HL-60/S4 treated with retinoic acid at 250 ng/mL for 4 days and 3 days (cell line): ENCODE measurements at regions not wholly inside any gene's neighbourhood (a gene's known extent, or its start where the extent isn't known, plus 50 kb on each side); places are given as distances from the start of the nearest gene placed in this dataset.

Experiments
- in situ Hi-C: fragments of 300-500 bp; cut with MboI; formaldehyde crosslinking; loops from 2 replicates; pipeline ENCODE4 v1.7.0; 2022; ENCODE audit warnings: low sequenced_read_pairs

DNA sequence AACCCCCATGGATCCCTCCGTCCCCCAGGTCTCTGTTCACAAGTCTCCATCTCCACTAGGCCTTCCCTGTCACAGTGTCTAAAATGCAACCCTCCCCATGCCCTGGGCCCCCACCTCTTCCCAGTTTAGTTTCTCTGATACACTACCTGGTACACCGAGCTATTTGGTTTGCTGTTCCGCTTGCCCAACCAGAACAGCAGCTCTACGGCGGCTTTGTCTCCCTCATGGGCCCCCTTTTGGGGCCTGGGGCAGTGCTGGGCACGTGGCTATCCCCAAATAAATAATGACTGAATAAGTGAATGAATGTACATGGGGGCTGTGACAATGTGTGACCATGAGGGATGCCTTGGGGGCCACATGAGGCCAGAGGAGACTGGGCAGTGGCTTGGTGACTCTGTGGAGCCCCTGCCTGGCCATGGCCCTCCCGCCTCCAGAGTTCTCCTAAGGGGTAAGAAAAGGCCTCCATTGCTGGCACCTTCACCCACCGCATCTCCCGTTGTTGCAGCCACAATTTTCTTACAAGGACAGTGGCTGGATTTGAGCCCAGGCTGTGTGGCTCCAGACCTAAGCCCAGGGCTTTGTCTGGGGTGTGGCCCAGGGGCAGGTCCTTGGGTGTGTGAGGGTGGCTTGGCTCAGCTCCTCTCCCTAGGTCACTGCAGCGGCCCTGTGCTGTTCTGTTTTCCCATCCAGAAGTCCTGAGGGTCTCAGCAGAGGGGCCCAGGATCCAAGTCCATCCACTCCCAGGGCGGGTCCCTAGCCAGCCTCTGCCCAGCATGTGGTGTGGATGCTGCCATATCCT lies 408.5 kb upstream of the SULF2 start:
- in situ Hi-C loops: no loop called here

DNA sequence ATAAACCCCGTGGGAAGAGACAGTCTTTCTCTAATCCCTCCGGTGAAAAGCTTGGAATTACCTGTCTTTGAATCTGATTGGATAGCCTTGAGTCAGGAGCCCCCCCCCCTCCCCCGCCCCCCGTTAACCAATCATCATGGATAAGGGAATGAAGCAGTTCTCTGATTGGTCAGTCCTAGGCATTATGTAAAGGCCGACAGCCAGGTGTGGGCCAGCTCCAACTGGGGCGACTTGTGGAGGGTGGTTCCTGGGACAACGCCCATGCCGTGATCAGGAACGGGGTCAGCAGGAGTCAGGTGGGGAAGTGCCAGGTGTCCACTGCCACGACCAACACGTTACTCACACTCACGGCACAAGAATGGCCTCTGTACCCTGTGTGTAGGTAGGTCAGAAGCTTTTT lies 406.8 kb upstream of the SULF2 start:
- in situ Hi-C loops: no loop called here

DNA sequence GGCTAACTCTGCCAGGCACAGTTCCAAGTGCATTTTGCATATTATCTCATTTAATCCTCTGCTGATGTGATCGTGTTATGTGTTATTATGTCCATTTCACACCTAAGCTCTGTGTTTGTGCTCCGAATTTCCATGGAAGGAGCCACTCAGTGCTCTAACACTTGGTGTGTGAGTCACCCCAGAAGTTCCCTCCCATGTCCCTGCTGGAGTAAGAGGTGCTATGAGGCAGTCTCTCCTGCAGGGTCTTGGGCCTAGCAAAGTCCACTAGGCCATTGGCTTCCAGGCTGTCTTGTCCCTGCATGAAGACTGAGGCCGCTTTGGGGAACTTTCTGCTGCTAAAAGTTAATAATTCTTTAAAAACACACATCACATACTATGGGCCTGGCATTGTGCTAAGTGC lies 405.9 kb upstream of the SULF2 start:
- in situ Hi-C loops: no loop called here

DNA sequence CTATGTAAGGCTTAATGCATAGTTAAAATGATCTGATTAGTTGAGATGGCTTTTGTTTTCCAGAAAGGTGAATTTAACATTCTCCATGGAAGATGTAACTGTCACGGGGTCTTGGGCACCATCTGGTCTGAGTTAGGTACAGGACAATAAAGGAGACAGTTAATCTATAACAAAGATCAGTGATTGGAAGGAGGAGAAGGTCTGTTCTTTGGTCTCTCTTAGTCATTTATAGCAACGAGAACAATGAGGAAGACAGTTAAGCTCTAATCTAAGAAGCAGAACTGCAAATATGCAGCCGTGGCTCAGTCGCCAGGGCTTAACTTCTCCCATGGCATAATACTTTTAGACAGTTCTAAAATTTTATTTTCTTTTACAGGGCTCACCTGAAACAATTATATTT lies 405.5 kb upstream of the SULF2 start:
- in situ Hi-C loops: no loop called here

DNA sequence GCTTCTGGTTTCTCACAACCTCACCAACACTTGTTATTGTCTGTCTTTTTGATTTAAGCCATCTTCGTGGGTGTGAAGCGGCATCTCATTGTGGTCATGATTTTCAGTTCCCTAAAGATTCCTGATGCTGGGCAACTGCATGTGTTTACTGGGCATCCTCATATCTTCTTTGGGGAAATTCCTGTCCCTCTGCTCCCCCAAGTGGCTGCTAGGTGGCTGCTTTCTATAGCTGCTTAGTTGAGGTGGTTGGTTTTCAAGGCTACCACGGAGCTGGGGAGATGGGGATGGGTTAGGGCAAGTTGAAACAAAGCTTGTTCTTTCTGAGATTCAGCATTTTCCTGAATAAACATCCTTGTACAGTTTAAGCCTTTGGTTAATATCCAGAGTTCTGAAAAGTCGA lies 403.9 kb upstream of the SULF2 start:
- in situ Hi-C loops: no loop called here

DNA sequence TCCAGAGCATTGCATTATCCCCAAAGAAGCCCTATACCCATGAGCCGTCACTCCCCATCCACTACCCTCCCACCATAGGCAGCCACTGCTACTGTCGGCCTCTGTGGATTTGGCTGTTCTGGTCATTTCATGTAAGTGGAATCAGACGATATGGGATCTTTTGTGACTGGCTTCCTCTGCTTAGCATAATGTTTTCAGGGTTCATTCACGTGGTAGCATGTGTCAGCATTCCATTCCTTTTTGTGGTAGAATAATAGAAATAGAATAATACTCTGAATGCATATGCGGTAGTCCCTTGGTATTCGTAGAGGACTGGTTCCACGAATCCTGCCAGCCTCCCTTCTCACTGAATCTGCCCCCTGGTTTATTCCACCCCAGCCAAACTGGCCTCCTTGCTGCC lies 402.6 kb upstream of the SULF2 start:
- in situ Hi-C loops: no loop called here

DNA sequence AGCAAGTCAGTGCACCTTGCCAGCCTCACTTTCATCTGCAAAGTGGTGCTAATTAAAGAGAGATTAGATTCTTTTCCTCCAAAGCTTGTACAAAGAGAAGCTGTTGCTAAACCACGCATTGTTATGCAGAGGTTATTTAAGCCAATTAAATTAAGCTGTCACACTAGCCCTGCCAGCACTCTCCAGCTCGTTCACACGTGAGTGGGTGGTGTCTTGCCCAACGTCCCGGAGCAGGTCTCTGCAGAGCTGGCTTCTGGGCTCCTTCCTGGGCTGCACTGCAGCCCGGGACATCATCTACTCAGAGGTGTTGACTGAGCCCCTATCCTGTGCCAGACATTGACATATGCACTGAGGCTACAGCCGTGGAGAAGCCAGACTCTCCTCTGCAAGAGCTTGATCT lies 401.6 kb upstream of the SULF2 start:
- in situ Hi-C loops: no loop called here

DNA sequence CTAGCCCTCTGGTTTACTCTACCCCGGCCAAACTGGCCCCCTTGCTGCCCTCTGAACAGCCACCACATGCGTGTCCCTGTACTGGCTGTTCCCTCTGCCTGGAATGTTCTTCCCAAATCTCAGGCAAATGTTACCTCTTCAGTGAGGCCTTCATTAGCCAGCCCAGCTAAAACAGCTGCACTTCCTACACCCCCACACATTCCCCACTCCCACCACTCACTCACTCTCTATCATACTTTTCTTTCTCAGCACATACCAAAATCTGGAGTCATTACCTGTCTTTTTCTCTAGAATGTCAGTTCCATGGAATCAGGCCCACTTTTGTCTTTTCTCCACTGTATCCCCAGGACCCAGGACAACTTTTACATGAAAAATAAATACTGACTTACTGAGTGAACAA lies 401.2 kb upstream of the SULF2 start:
- in situ Hi-C loops: no loop called here

DNA sequence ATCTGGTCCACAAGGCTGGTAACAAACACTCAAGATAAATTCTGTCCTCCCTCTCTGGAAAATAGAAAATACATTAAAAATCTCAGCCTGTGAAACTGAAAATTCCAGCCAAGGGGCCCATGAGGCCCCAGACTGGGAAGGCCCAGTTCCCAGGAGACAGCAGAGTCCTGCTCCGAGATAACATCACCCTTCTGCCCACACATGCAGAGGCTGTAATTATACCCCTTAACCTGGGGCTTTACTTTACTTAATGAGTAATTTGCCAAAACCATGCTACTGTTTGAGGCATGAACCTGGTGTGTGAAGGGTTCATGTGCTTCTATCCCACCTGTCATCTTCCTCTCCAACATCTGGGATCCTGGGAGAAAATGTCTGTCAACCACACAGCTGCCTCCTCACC lies 398.9 kb upstream of the SULF2 start:
- in situ Hi-C loops: no loop called here

DNA sequence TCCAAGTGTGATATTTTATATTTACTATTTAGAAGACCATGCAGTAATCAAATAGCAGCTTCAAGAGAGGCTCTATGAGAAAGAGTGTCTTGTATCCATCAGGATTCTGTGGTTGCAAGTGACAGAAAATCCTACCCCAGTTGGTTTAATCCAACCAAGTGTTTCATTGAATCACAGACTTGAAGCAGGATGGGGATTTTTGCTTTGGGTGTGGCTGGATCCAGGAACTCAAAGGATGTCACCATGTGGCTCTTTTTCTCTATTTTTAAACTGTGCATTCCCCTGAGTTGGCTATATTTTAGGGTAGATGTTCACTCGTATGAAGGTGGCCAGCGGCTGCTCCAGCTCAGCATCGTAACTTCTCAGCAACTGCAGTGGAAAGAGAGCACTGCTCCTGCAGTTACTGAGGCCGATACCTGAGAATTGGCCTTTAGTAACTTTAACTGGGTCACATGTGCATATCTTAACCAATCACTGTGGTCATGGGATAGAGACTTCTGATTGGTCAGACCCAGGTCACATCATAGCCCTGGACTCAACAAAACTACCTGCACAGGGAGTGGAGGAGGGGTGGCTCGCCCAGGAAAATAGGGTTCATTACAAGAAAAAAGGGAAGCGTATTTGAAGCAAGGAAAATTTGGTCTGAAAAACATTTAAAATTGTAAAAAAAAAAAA lies 396.1 kb upstream of the SULF2 start:
- in situ Hi-C loops: no loop called here

DNA sequence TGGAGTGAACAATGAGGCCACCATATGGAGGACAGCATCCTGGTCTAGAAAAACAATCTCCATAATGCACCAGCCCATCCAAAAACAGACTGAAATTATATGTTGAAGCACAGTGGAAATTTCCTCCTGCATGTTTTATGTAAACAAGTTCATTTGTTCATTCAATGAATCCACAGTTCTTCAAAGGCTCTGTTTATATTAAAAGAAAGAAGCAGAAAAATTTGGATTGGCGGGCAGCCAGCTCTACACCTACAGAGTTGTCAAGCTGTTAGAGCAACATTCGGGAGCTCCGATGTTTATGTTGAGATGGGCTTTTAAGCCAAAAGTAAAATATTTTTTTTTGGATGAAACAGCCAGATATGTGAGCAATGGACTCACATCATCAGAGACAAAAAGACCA lies 395.3 kb upstream of the SULF2 start:
- in situ Hi-C loops: no loop called here

DNA sequence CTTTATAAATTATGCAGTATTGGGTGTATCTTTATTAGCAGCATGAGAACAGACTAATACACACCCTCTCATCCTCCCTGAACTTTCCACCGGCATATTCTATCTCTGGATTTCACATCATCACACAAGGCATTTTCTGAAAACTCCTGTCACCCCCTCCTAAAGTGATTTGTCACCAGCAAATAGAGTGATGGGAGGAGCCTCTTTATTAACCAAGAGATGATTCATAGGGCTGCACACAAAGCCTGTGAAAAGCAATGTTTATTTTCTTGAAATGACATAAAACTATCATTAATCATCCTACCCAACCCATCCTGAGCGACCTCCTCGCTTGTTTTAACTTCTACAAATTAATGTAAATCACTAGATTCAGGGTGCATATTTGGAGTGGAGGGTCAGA lies 394.7 kb upstream of the SULF2 start:
- in situ Hi-C loops: no loop called here

DNA sequence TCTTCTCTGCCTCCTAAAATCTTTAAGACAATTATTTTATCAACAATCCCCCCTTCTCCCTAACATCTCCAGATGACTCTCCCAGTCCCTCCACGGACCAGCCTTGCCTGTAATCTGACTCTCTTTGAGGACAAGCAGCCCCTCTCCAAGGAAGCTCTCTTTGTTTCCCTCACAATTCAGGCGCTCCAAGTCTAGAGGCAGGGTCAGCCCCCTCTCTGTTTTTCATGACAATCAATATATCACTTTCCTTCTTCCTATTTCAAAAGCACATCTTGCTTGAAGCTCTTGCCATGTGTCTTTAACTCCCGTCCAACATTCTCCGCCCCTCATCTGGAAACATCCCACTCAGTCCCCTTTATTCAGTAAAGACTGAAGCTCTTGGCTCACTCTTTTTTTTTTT lies 393.4 kb upstream of the SULF2 start:
- in situ Hi-C loops: no loop called here

DNA sequence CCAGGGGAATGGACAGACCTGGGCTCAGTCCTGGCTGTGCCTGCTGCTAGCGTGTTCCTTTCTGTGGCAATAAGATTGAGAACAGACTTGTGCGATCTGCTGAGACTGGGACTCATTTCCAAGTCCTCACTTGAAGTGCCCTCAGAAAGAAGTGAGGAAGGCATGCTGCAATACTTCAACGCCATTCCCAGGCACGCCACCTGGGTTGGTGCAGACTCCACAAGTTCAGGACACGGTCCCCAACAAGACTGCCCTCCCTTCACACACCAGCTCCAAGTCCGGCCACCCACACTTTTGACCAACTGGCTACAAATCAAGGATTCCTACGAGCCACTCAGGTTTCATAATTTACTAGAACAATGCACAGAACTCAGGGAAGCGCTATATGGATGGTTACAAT lies 391.8 kb upstream of the SULF2 start:
- in situ Hi-C loops: no loop called here

DNA sequence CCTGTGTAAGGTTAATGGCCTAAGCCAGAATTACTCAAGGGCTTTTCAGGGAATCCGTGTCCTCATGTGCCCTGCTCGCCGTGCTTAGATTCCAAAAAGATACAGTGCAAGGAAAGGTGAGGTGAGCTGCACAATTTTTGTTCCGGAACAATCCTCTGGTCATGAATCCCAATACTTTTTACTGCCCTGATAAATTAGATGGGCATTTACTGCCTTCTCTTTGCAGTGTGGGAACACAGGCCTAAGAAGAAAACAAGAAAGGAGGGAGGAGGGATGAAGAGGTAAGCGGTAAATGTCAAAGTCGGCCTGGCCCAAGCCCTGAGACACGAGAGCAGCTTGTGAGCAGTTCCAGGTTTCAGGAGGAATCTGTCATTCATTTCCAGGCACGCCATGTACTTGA lies 390.9 kb upstream of the SULF2 start:
- in situ Hi-C loops: no loop called here

DNA sequence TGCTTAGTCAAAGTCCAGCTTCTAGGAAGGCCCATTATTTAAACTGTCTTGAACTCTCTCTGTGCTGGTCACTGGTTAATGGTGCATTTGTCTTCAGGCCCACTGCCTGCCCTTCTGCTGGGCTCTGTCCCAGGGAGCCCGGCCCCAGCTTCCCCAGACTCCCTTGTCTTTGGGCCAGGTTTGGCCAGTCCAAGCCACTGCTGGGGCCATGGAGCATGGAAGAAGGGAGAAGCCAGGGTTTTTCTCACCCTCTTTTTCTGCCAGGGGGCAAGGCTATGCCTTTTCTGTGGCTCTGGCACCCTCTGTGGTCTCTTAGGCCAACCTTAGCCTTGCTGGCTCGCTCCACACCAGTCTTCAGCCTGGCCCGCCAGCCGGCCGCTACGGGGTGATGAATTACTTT lies 390.0 kb upstream of the SULF2 start:
- in situ Hi-C loops: no loop called here

DNA sequence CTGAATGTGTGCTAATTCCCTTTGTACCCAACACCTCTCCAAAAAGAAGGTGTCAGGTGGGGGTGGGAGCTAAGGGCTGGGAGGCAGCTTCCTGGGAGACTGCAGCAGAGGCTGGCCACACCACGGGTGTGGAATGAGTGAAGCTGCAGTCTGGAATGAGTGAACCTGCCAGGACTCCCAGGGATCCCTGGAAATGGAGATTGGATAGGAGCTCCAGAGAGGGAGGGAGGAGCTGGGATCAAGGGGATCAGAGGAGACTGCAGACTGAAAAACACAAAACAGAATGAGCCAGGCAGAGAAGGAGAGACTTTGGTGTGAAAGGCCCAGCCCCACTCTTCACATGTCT lies 387.0 kb upstream of the SULF2 start:
- in situ Hi-C loops: no loop called here

DNA sequence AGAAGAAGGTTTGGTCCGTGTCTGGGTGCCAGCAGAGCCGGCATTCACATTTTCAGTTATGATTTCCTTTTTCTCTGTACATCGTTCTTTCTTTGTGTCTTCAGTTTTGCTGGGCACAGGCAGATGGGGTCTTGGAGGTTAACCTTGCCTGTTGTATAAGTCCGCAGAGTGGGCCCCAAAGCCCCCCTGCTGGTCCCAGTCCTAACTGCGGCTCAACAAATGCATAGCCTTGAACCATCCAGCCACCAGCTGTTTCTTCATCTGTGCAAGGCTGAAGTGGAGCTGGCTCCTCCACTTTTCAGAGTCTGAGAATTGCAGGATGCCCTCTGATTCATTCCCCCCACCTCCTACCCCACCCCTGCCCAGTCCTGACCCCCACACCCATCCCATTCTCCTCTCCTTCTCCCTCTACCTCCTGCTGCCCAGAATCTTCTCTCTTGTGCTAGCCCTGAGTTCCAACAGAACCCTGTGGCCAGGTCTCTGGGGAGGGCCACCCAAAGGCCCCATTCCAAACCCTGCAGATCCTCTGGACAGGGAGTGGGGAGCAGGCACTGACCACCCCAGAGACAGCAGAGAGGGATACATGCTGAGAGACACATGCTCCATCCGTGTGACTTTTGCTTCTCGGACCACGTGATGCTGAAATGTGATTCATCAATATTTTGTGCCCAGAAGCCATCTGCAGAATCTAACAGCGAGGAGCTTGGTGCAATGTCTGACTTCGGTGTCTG lies 386.5 kb upstream of the SULF2 start:
- in situ Hi-C loops: no loop called here

DNA sequence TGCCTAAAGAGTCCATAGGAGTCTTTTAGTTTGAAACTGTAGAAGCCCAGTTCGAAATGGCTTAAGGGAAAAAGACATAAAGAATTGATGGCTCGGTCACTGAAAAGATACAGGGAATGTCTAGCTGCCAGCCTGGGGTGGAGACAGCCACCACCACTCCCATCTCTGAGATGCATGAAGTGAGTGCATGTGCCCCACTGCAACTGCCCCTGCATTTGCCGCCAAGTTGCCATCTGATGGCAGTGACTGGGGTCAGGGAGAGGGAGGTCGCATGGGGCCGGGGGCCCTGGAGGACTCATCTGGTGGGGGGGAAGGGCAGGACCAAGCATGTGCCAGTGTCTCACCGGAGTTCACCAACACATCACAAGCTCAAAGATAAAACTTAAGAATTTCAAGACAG lies 385.8 kb upstream of the SULF2 start:
- in situ Hi-C loops: no loop called here

DNA sequence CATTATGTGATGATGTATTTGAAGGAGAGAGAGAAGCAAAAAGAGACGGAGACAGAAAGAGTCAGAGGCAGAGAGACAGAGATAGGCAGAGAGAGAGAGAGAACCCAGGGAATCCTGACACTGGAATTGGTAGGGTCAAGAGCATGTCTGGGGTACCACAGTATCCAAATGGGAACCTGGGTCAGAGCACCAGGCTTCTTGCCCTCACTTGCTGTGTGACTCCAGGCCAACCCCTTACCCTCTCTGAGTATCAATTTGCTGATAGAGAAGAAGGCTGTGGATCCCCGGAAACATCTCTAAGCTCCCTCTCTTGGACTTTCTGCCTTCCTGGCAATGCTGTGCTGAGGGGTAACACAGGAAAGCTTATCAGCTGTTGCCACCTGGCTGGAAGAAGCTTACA lies 385.3 kb upstream of the SULF2 start:
- in situ Hi-C loops: no loop called here

DNA sequence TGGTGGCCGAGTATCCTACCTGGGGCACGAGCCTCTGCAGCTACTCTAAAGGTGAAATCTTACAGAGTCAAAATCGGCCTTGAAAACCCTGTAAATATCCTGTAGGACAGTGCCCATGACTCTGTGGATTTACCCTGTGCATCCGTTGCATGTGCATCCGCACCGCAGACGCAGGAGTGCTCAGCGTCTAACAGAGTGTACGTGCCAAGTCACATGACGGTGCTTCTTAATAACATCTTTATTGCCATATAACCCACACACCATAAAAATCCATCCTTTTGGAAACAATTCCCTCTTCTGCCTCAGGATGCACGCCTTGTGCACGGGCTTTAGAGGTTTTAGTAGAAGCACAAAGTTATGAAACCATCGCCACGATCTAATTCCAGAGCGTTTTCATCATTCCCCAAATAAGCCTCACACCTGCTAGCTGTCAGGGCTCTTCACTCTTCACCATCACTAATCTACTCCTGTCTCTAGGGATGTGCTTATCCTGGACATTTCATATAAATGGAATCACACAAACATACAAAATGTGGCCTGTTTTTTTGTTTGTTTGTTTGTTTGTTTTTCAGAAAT lies 384.5 kb upstream of the SULF2 start:
- in situ Hi-C loops: no loop called here
